ENCODE measurements at regions not wholly inside any gene's neighbourhood (a gene's known extent, or its start where the extent isn't known, plus 50 kb on each side); places are given as distances from the start of the nearest gene placed in this dataset.

GRCh38 chr13:50235604-50236342 lies 220.5 kb downstream of the KCNRG start:
- peak; percentile 39 for DNase-seq

GRCh38 chr13:50236898-50237318 lies 221.7 kb downstream of the KCNRG start:
- DNase-seq: peak; percentile 73

GRCh38 chr13:50238922-50239321 lies 223.7 kb downstream of the KCNRG start:
- DNase-seq: no peak

- DNase-seq: no peak
Measured at GRCh38 chr13:50241479-50241878, 226.2 kb downstream of the KCNRG start.

- DNase-seq: no peak
Measured at GRCh38 chr13:50243931-50244330, 228.7 kb downstream of the KCNRG start.

- no peak for DNase-seq
Measured at GRCh38 chr13:50244355-50244712, 229.1 kb downstream of the KCNRG start.

GRCh38 chr13:50244713-50245574 lies 229.7 kb downstream of the KCNRG start:
- peak; percentile 13 for DNase-seq

GRCh38 chr13:50247223-50247622 lies 232.0 kb downstream of the KCNRG start:
- no peak for DNase-seq

- DNase-seq: peak; percentile 34
Measured at GRCh38 chr13:50248516-50249143, 233.4 kb downstream of the KCNRG start.

GRCh38 chr13:50249144-50249521 lies 233.9 kb downstream of the KCNRG start:
- DNase-seq: no peak

GRCh38 chr13:50250401-50250800 lies 235.2 kb downstream of the KCNRG start:
- no peak for DNase-seq

GRCh38 chr13:50255639-50256038 lies 240.4 kb downstream of the KCNRG start:
- peak; percentile 47 for DNase-seq

GRCh38 chr13:50256536-50257321 lies 241.5 kb downstream of the KCNRG start:
- peak; percentile 42 for DNase-seq

- no peak for DNase-seq
Measured at GRCh38 chr13:50257646-50258045, 242.4 kb downstream of the KCNRG start.

- no peak for DNase-seq
Measured at GRCh38 chr13:50261130-50261901, 246.1 kb downstream of the KCNRG start.

- DNase-seq: no peak
Measured at GRCh38 chr13:50267066-50267465, 251.8 kb downstream of the KCNRG start.

- DNase-seq: no peak
Measured at GRCh38 chr13:50267917-50268316, 252.7 kb downstream of the KCNRG start.

GRCh38 chr13:50268500-50268899 lies 253.3 kb downstream of the KCNRG start:
- no peak for DNase-seq

- DNase-seq: no peak
Measured at GRCh38 chr13:50274181-50274580, 258.9 kb downstream of the KCNRG start.

- no peak for DNase-seq
Measured at GRCh38 chr13:50275392-50276063, 260.3 kb downstream of the KCNRG start.

- no peak for DNase-seq
Measured at GRCh38 chr13:50276550-50276949, 261.3 kb downstream of the KCNRG start.

GRCh38 chr13:50277127-50277526 lies 261.9 kb downstream of the KCNRG start:
- no peak for DNase-seq
